Liver (tissue), 8 donors: ENCODE measurements at regions not wholly inside any gene's neighbourhood (a gene's known extent, or its start where the extent isn't known, plus 50 kb on each side); places are given as distances from the start of the nearest gene placed in this dataset.

Source experiments
- DNase-seq: peaks from one replicate; pipeline ENCODE4 v3.0.0-alpha.2; 2017; ENCODE audit warnings: low spot score
- H3K27ac ChIP-seq, 2 donors: one replicate each; pipeline ENCODE4 v1.7.0; 2013; ENCODE audit warnings: inconsistent platforms in 2 of 2, low read length in 2 of 2, control low read depth in 1 of 2, low read depth in 1 of 2, mild to moderate bottlenecking in 1 of 2
- H3K27me3 ChIP-seq, 4 donors: one replicate each; pipeline versions ENCODE4 v1.6.1 to v1.7.0; 2013; ENCODE audit warnings: low read length in 3 of 4, inconsistent platforms in 1 of 4, mild to moderate bottlenecking in 1 of 4, moderate library complexity in 1 of 4; ENCODE audit not compliant: control insufficient read depth in 4 of 4, insufficient read depth in 4 of 4
- H3K36me3 ChIP-seq, 4 donors: one replicate each; pipeline versions ENCODE4 v1.6.1 to v1.7.0; 2013; ENCODE audit warnings: low read length in 3 of 4, mild to moderate bottlenecking in 3 of 4, low read depth in 1 of 4, moderate library complexity in 1 of 4; ENCODE audit not compliant: control insufficient read depth in 4 of 4, insufficient read depth in 3 of 4
- H3K4me1 ChIP-seq, 4 donors: one replicate each; pipeline versions ENCODE4 v1.6.1 to v1.7.0; 2013; ENCODE audit warnings: low read length in 3 of 4, mild to moderate bottlenecking in 3 of 4, moderate library complexity in 1 of 4; ENCODE audit not compliant: control insufficient read depth in 4 of 4, insufficient read depth in 4 of 4
- H3K4me3 ChIP-seq, 3 donors: one replicate each; pipeline versions ENCODE4 v1.6.1 to v1.7.0; 2013; ENCODE audit warnings: low read length in 3 of 3, control low read depth in 1 of 3, low read depth in 1 of 3, mild to moderate bottlenecking in 1 of 3
- H3K9ac ChIP-seq, 2 donors: one replicate each; pipeline ENCODE4 v1.7.0; 2013; ENCODE audit warnings: low read length in 2 of 2, mild to moderate bottlenecking in 2 of 2, moderate library complexity in 2 of 2, control low read depth in 1 of 2, low read depth in 1 of 2
- H3K9me3 ChIP-seq, 4 donors: one replicate each; pipeline versions ENCODE4 v1.6.1 to v1.7.0; 2013; ENCODE audit warnings: low read length in 3 of 4; ENCODE audit not compliant: control insufficient read depth in 4 of 4
- CTCF ChIP-seq: fragments of 150-350 bp; IDR thresholded peaks from 2 replicates; pipeline ENCODE4 v1.5.1; 2017; ENCODE audit warnings: improper control_type of control experiment, low read depth, low read length; ENCODE audit not compliant: missing input control
- EGR1 ChIP-seq, 2 donors: IDR thresholded peaks; 2 replicates each; pipeline ENCODE4 v1.6.1; 2016 to 2018; ENCODE audit warnings: antibody characterized with exemption in 2 of 2, low read depth in 2 of 2
- FOXA1 ChIP-seq: IDR thresholded peaks from 2 replicates; pipeline ENCODE4 v1.6.1; 2016; ENCODE audit warnings: antibody characterized with exemption
- HNF4A ChIP-seq, 2 donors: conservative IDR thresholded peaks; 2 replicates each; pipeline ENCODE4 v1.6.1; 2016; ENCODE audit warnings: antibody characterized with exemption in 2 of 2, mild to moderate bottlenecking in 2 of 2
- HNF4G ChIP-seq: IDR thresholded peaks from 2 replicates; pipeline ENCODE4 v1.6.1; 2016; ENCODE audit warnings: antibody characterized with exemption
- JUND ChIP-seq, 2 donors: IDR thresholded peaks; 2 replicates each; pipeline ENCODE4 v1.6.1; 2016; ENCODE audit warnings: antibody characterized with exemption in 2 of 2
- MAX ChIP-seq: IDR thresholded peaks from 2 replicates; pipeline ENCODE4 v1.6.1; 2016; ENCODE audit warnings: antibody characterized with exemption
- NR2F2 ChIP-seq: IDR thresholded peaks from 2 replicates; pipeline ENCODE4 v1.6.1; 2016; ENCODE audit warnings: antibody characterized with exemption
- RAD21 ChIP-seq, 2 donors: IDR thresholded peaks; 2 replicates each; pipeline ENCODE4 v1.6.1; 2016; ENCODE audit warnings: antibody characterized with exemption in 2 of 2, mild to moderate bottlenecking in 2 of 2
- REST ChIP-seq: IDR thresholded peaks from 2 replicates; pipeline ENCODE4 v1.6.1; 2016; ENCODE audit warnings: antibody characterized with exemption, mild to moderate bottlenecking
- RXRA ChIP-seq, 2 donors: IDR thresholded peaks; 2 replicates each; pipeline ENCODE4 v1.6.1; 2017 to 2018; ENCODE audit warnings: antibody characterized with exemption in 2 of 2, mild to moderate bottlenecking in 1 of 2
- SP1 ChIP-seq: IDR thresholded peaks from 2 replicates; pipeline ENCODE4 v1.6.1; 2018; ENCODE audit warnings: antibody characterized with exemption, mild to moderate bottlenecking
- WGBS: extraction: QIAGEN DNeasy Blood & Tissue Kit; methylation state at CpG from one replicate; pipeline ENCODE4 v1.1.7; 2013; 5-methylcytosine and 5-hydroxymethylcytosine counted together
- donor health status: healthy.
- donor health status: healthy.
- donor health status: healthy.
- donor health status: healthy.
- donor health status: healthy.

- Histone ChIP-seq H3K27me3 (peaks cover 0 to 3% (median under 1%) of the 10 kb centered on the region in 4 donors), H3K27ac (no peak overlapping the region), H3K9ac (no peak overlapping the region), H3K36me3 (no peaks in the 10 kb centered on the region), H3K9me3 (no peaks in the 10 kb centered on the region), H3K4me1 (no peaks in the 10 kb centered on the region), H3K4me3 (no peak overlapping the region)
- TF ChIP-seq CTCF (peak; percentile 38), SP1 (no peak), REST (no peak), RXRA (IDR thresholded peaks at IDR 0.05) (no peak), MAX (no peak), RAD21 (IDR thresholded peaks at IDR 0.05) (peak; percentile 64 to 72), HNF4A (conservative IDR thresholded peaks at IDR 0.05) (no peak), FOXA1 (no peak)
- WGBS, result 53% methylated on average over 10 of the region's 10 CpGs
- DNase-seq, result no peak
Observed at GRCh38 chr12:127355061-127355841, 911.7 kb upstream of the TMEM132C start.

- Histone ChIP-seq H3K9ac (no peak overlapping the region), H3K27me3 (peaks cover 0 to 7% (median under 1%) of the 10 kb centered on the region in 4 donors), H3K4me3 (no peak overlapping the region), H3K27ac (no peak overlapping the region), H3K4me1 (no peaks in the 10 kb centered on the region), H3K36me3 (no peaks in the 10 kb centered on the region), H3K9me3 (no peaks in the 10 kb centered on the region)
- WGBS, result 69% methylated on average over 2 of the region's 2 CpGs
- DNase-seq, result no peak
- no peak for TF ChIP-seq HNF4A (conservative IDR thresholded peaks at IDR 0.05)
Observed at GRCh38 chr12:127358888-127359287, 908.1 kb upstream of the TMEM132C start.

GRCh38 chr12:127360580-127360979 lies 906.4 kb upstream of the TMEM132C start:
- no peak for DNase-seq
- Histone ChIP-seq H3K27me3 (peaks cover 0 to 7% (median 0%) of the 10 kb centered on the region in 4 donors), H3K4me3 (no peak overlapping the region), H3K9me3 (no peaks in the 10 kb centered on the region), H3K9ac (no peak overlapping the region), H3K4me1 (no peaks in the 10 kb centered on the region), H3K36me3 (no peaks in the 10 kb centered on the region), H3K27ac (no peak overlapping the region)
- no peak for TF ChIP-seq RAD21 (IDR thresholded peaks at IDR 0.05)
- no peak for TF ChIP-seq NR2F2
- no peak for TF ChIP-seq CTCF
- no peak for TF ChIP-seq MAX
- no peak for TF ChIP-seq HNF4G
- no peak for TF ChIP-seq JUND (IDR thresholded peaks at IDR 0.05)
- no peak for TF ChIP-seq SP1
- TF ChIP-seq RXRA (IDR thresholded peaks at IDR 0.05), result no peak
- TF ChIP-seq REST, result no peak
- no peak for TF ChIP-seq EGR1 (IDR thresholded peaks at IDR 0.05; ENCODE audit: low read depth in 2 of 2)
- WGBS, result 86% methylated on average over 6 of the region's 6 CpGs
